ENCODE measurements at regions not wholly inside any gene's neighbourhood (a gene's known extent, or its start where the extent isn't known, plus 50 kb on each side); places are given as distances from the start of the nearest gene placed in this dataset.

GRCh38 chr9:90948156-90948555 is 146.5 kb downstream of the SYK start:
- DNase-seq, result no peak

- DNase-seq, result no peak
Observed at GRCh38 chr9:90950600-90950999, 149.0 kb downstream of the SYK start.

- no peak for DNase-seq
Observed at GRCh38 chr9:90953200-90953599, 151.6 kb downstream of the SYK start.

GRCh38 chr9:90953805-90954204 is 152.2 kb downstream of the SYK start:
- no peak for DNase-seq

- no peak for DNase-seq
Observed at GRCh38 chr9:90956026-90956810, 154.6 kb downstream of the SYK start.

- DNase-seq, result no peak
Observed at GRCh38 chr9:90958328-90958727, 156.7 kb downstream of the SYK start.

GRCh38 chr9:90960941-90961340 is 159.3 kb downstream of the SYK start:
- no peak for DNase-seq

GRCh38 chr9:90961375-90961774 is 159.8 kb downstream of the SYK start:
- no peak for DNase-seq

GRCh38 chr9:90964101-90965020 is 162.7 kb downstream of the SYK start:
- DNase-seq, result no peak

GRCh38 chr9:90965226-90966030 is 163.8 kb downstream of the SYK start:
- no peak for DNase-seq

GRCh38 chr9:90966031-90966290 is 164.3 kb downstream of the SYK start:
- DNase-seq, result no peak

- DNase-seq, result no peak
Observed at GRCh38 chr9:90966480-90967144, 165.0 kb downstream of the SYK start.

- no peak for DNase-seq
Observed at GRCh38 chr9:90967145-90967538, 165.5 kb downstream of the SYK start.

- no peak for DNase-seq
Observed at GRCh38 chr9:90969021-90969675, 167.5 kb downstream of the SYK start.

GRCh38 chr9:90970608-90971007 is 169.0 kb downstream of the SYK start:
- DNase-seq, result no peak

GRCh38 chr9:90972057-90972456 is 170.4 kb downstream of the SYK start:
- DNase-seq, result no peak

- no peak for DNase-seq
Observed at GRCh38 chr9:90974016-90974415, 172.4 kb downstream of the SYK start.

GRCh38 chr9:90974643-90975245 is 173.1 kb downstream of the SYK start:
- DNase-seq, result no peak

GRCh38 chr9:90975781-90976538 is 174.3 kb downstream of the SYK start:
- DNase-seq, result no peak

GRCh38 chr9:90979138-90979551 is 177.5 kb downstream of the SYK start:
- DNase-seq, result no peak

GRCh38 chr9:90979639-90980038 is 178.0 kb downstream of the SYK start:
- no peak for DNase-seq

All from 8988T (cell line).